Brain microvascular endothelial cell (primary cell): ENCODE measurements at regions not wholly inside any gene's neighbourhood (a gene's known extent, or its start where the extent isn't known, plus 50 kb on each side); places are given as distances from the start of the nearest gene placed in this dataset.

Source experiments
- DNase-seq: peaks from one replicate; pipeline ENCODE4 v3.0.0-alpha.2; 2020
- H3K27ac ChIP-seq: fragments of 250-450 bp; sonication (Bioruptor Pico); 2 replicates; pipeline ENCODE4 v1.5.1; 2020; ENCODE audit warnings: mild to moderate bottlenecking, moderate library complexity
- H3K27me3 ChIP-seq: fragments of 250-450 bp; sonication (Bioruptor Pico); replicated peaks from 2 replicates; pipeline ENCODE4 v1.5.1; 2020; ENCODE audit warnings: mild to moderate bottlenecking
- H3K36me3 ChIP-seq: fragments of 250-450 bp; sonication (Bioruptor Pico); replicated peaks from 2 replicates; pipeline ENCODE4 v1.5.1; 2020; ENCODE audit warnings: mild to moderate bottlenecking
- H3K4me3 ChIP-seq: 2 replicates; pipeline ENCODE4 v1.5.1; 2011; ENCODE audit warnings: low read depth, mild to moderate bottlenecking, control low read depth, low read length, moderate library complexity
- in situ Hi-C: cut with HindIII; loops from 2 replicates; pipeline ENCODE4 v1.10.0; 2017; ENCODE audit warnings: low sequenced_read_pairs, low pct_ligation_motif_present
- TF ChIP-seq, protein P1 (sequence below): IDR thresholded peaks from 2 replicates; pipeline ENCODE4 v1.5.1; 2011; ENCODE audit warnings: low read depth, mild to moderate bottlenecking, moderate library complexity, low read length, control low read depth, inconsistent platforms; ENCODE audit errors: missing control alignments

GRCh38 chr4:182015893-182016292 lies 227.3 kb upstream of the TENM3 start:
- Histone ChIP-seq H3K36me3 (no peaks in the 10 kb centered on the region), H3K4me3 (no peak overlapping the region), H3K27me3 (no peaks in the 10 kb centered on the region), H3K27ac (no peak overlapping the region)
- TF ChIP-seq, protein P1, sequence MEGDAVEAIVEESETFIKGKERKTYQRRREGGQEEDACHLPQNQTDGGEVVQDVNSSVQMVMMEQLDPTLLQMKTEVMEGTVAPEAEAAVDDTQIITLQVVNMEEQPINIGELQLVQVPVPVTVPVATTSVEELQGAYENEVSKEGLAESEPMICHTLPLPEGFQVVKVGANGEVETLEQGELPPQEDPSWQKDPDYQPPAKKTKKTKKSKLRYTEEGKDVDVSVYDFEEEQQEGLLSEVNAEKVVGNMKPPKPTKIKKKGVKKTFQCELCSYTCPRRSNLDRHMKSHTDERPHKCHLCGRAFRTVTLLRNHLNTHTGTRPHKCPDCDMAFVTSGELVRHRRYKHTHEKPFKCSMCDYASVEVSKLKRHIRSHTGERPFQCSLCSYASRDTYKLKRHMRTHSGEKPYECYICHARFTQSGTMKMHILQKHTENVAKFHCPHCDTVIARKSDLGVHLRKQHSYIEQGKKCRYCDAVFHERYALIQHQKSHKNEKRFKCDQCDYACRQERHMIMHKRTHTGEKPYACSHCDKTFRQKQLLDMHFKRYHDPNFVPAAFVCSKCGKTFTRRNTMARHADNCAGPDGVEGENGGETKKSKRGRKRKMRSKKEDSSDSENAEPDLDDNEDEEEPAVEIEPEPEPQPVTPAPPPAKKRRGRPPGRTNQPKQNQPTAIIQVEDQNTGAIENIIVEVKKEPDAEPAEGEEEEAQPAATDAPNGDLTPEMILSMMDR = no peak
- in situ Hi-C loops = no loop called here
- DNase-seq = peak; percentile 59

DNA sequence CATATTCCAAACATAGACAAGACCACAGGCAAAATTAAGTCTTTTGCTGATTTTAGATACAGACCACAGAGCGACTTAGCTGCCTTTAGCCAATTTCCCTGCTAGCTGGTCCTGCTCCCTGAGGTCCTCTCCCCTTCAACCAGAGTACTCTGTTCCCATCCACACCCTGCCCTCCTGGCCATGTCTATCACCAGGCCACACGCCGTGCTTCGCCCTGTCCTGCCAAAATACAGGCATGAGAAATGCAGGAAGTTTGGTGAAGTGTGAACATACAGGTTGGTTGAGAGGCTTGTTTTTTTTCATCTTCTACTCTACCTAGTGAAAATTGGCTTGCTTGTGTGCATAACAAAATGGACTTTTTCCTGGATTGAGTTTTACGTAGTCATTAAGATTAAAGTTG lies 226.2 kb upstream of the TENM3 start:
- no peaks in the 10 kb centered on the region for H3K36me3 ChIP-seq
- in situ Hi-C loops = no loop called here
- no peaks in the 10 kb centered on the region for H3K27me3 ChIP-seq
- TF ChIP-seq, protein P1 = no peak
- no peak overlapping the region for H3K4me3 ChIP-seq
- no peak for DNase-seq
- H3K27ac ChIP-seq = no peak overlapping the region

GRCh38 chr4:182018691-182019090 lies 224.5 kb upstream of the TENM3 start:
- H3K4me3 ChIP-seq = no peak overlapping the region
- in situ Hi-C loops = no loop called here
- no peaks in the 10 kb centered on the region for H3K36me3 ChIP-seq
- no peak overlapping the region for H3K27ac ChIP-seq
- DNase-seq = no peak
- H3K27me3 ChIP-seq = no peaks in the 10 kb centered on the region
- TF ChIP-seq, protein P1 = no peak

- no peak overlapping the region for H3K4me3 ChIP-seq
- no peak overlapping the region for H3K27ac ChIP-seq
- TF ChIP-seq, protein P1 = no peak
- DNase-seq = no peak
- no peaks in the 10 kb centered on the region for H3K27me3 ChIP-seq
- H3K36me3 ChIP-seq = no peaks in the 10 kb centered on the region
- in situ Hi-C loops = no loop called here
Measured at GRCh38 chr4:182019148-182019652, 224.0 kb upstream of the TENM3 start.

DNA sequence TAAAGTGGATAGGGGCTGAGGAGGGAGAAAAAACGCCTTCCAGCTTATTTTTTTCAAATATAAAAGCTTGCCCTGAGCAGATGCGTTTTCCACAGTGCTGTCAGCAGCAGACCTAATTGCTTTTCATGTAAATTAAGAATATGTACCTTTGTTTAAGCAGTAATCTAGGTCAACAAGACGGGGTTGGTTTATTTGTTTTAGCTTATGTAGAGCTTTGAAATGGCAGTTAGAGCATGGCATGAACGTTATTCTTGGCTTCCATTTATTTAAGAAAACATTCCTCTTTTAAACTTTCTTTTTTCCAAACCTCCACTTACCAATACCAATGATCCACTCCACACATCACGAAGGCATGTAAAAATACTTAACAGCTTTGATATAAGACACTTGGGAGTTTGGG lies 220.3 kb upstream of the TENM3 start:
- Histone ChIP-seq H3K27me3 (no peaks in the 10 kb centered on the region), H3K36me3 (no peaks in the 10 kb centered on the region), H3K27ac (no peak overlapping the region), H3K4me3 (no peak overlapping the region)
- TF ChIP-seq, protein P1 = no peak
- DNase-seq = no peak
- in situ Hi-C loops = no loop called here

DNA sequence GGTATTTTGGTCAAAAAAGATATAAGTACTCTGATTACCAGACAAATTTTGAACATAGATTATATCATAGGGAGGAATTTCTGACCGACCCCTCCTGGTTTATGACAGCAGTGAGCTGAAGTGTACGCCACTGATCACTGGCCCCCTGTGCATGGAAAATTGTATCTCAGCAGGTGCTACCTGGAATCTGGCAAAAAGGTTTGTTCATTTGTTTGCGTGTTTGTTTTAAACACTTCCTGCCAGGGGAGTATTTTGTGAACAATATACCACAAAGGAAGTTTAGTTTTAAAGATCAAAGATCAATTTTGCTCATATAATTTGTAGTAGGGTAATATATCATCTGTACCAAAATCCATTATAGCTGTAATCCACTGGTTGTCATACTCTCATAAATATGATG lies 219.7 kb upstream of the TENM3 start:
- no peak overlapping the region for H3K4me3 ChIP-seq
- no peak for DNase-seq
- no peaks in the 10 kb centered on the region for H3K27me3 ChIP-seq
- in situ Hi-C loops = no loop called here
- no peak overlapping the region for H3K27ac ChIP-seq
- no peaks in the 10 kb centered on the region for H3K36me3 ChIP-seq
- TF ChIP-seq, protein P1 = no peak
